WI38 (cell line): ENCODE measurements at regions not wholly inside any gene's neighbourhood (a gene's known extent, or its start where the extent isn't known, plus 50 kb on each side); places are given as distances from the start of the nearest gene placed in this dataset.
"Not testable (repeated sequence)": the region's sequence is repeated elsewhere in the genome, so short reads cannot be mapped to it uniquely, and the experiment has no call there.

Experiments
- H3K4me3 ChIP-seq: 2 replicates; pipeline ENCODE4 v1.5.1; 2011; ENCODE audit warnings: low read depth, mild to moderate bottlenecking, control low read depth, low read length
- CTCF ChIP-seq: IDR thresholded peaks from 2 replicates; pipeline ENCODE4 v1.5.1; 2012; ENCODE audit warnings: low read depth, mild to moderate bottlenecking, control low read depth, low read length

- H3K4me3 ChIP-seq: no peak overlapping the region
- TF ChIP-seq CTCF: no peak
These were observed 801.5 kb upstream of the GBE1 start for GRCh38 chr3:82562896-82563295.

GRCh38 chr3:82561784-82562183 lies 800.3 kb upstream of the GBE1 start:
- no peak for TF ChIP-seq CTCF

GRCh38 chr3:82558081-82558480 lies 796.6 kb upstream of the GBE1 start:
- H3K4me3 ChIP-seq: no peak overlapping the region
- no peak for TF ChIP-seq CTCF

More at GRCh38 chr3:82561784-82562183, 800.3 kb upstream of the GBE1 start:
- no peak overlapping the region for H3K4me3 ChIP-seq

- TF ChIP-seq CTCF: no peak
- no peak overlapping the region for H3K4me3 ChIP-seq
These were observed 794.7 kb upstream of the GBE1 start for GRCh38 chr3:82556113-82556512.

GRCh38 chr3:82542556-82542955 lies 781.1 kb upstream of the GBE1 start:
- H3K4me3 ChIP-seq: not testable (repeated sequence)

- TF ChIP-seq CTCF: no peak
These were observed 760.2 kb upstream of the GBE1 start for GRCh38 chr3:82521657-82522056.

GRCh38 chr3:82520846-82521245 lies 759.4 kb upstream of the GBE1 start:
- no peak for TF ChIP-seq CTCF

More at GRCh38 chr3:82521657-82522056, 760.2 kb upstream of the GBE1 start:
- H3K4me3 ChIP-seq: no peak overlapping the region

GRCh38 chr3:82509951-82510603 lies 748.6 kb upstream of the GBE1 start:
- no peak for TF ChIP-seq CTCF
- no peak overlapping the region for H3K4me3 ChIP-seq

More at GRCh38 chr3:82520846-82521245, 759.4 kb upstream of the GBE1 start:
- no peak overlapping the region for H3K4me3 ChIP-seq
